ENCODE measurements at regions not wholly inside any gene's neighbourhood (a gene's known extent, or its start where the extent isn't known, plus 50 kb on each side); places are given as distances from the start of the nearest gene placed in this dataset.

DNA sequence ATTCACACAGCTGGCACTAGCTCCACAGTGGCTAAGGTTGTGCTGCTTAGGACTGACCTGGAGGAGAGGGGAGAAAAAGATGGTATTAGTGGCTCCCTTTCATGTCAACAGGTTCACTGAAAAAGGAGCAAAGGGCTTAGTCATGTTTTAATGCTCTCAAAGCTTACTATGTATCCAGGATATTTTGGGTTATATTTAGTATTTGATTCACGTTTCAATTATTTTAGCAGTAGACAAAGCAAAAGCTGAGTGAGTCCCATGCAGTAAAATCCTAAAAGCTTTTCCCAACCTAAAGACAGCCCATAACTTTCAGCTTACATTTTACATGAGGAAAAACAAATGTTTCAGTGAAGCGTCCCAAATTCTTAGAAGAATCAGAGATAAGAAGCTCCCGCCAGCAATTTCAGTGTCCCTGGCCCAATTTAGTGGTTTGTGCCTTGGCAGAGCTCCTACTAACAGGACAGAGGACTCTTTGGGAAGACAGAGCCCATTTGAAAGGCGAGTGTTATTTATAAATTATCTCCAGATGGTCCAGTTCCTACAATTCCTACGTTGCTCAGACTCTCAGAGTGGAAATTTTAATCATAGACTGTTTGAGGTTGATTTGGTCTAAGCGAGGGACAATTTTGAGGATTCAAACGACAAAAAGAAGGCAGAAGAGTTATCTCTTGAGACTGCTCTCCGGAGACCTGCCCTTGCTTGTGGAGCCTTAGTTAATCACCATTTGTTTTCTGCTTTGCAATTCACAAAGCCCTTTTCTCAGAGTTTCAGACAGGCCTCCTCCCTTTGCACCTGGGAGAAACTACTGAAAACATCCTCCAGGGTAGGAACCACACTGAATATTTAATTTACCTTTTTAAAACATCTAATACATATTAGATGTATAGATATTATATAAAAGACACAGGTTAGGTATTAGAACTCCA lies 225.0 kb upstream of the ANKRD55 start:
- ChIA-PET POLR2A (no interaction called here), CTCF (interaction anchor here (0.6 to 1.1 kb wide), 2 partner anchors 194 to 939 kb away, joined by 3 to 4 read pairs; no protein-coding TSS in a partner anchor)
- Mint-ChIP-seq H3K9me3 (ENCODE audit: unreplicated experiment) (no peaks in the 10 kb centered on the region), H3K36me3 (ENCODE audit: insufficient read depth, unreplicated experiment) (no peaks in the 10 kb centered on the region), H3K27ac (ENCODE audit: low read depth, unreplicated experiment) (no peak overlapping the region), H3K27me3 (ENCODE audit: insufficient read depth, unreplicated experiment) (no peaks in the 10 kb centered on the region), H3K4me1 (ENCODE audit: insufficient read depth, unreplicated experiment) (peaks cover 10% of the 10 kb centered on the region), H3K4me3 (ENCODE audit: unreplicated experiment) (no peak overlapping the region)
- no TSS peak for BruUV-seq (replicated peaks)
- TF ChIP-seq, protein P1, sequence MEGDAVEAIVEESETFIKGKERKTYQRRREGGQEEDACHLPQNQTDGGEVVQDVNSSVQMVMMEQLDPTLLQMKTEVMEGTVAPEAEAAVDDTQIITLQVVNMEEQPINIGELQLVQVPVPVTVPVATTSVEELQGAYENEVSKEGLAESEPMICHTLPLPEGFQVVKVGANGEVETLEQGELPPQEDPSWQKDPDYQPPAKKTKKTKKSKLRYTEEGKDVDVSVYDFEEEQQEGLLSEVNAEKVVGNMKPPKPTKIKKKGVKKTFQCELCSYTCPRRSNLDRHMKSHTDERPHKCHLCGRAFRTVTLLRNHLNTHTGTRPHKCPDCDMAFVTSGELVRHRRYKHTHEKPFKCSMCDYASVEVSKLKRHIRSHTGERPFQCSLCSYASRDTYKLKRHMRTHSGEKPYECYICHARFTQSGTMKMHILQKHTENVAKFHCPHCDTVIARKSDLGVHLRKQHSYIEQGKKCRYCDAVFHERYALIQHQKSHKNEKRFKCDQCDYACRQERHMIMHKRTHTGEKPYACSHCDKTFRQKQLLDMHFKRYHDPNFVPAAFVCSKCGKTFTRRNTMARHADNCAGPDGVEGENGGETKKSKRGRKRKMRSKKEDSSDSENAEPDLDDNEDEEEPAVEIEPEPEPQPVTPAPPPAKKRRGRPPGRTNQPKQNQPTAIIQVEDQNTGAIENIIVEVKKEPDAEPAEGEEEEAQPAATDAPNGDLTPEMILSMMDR (IDR thresholded peaks at IDR 0.05; ENCODE audit: unreplicated experiment) = no peak
- intact Hi-C loops (cut with micrococcal nuclease) = no loop called here
- no peak for DNase-seq (ENCODE audit: unreplicated experiment)

- Mint-ChIP-seq H3K4me3 (ENCODE audit: unreplicated experiment) (no peak overlapping the region), H3K27ac (ENCODE audit: low read depth, unreplicated experiment) (no peak overlapping the region), H3K27me3 (ENCODE audit: insufficient read depth, unreplicated experiment) (no peaks in the 10 kb centered on the region), H3K36me3 (ENCODE audit: insufficient read depth, unreplicated experiment) (no peaks in the 10 kb centered on the region), H3K4me1 (ENCODE audit: insufficient read depth, unreplicated experiment) (peaks cover 16% of the 10 kb centered on the region), H3K9me3 (ENCODE audit: unreplicated experiment) (no peaks in the 10 kb centered on the region)
- no peak for DNase-seq (ENCODE audit: unreplicated experiment)
- intact Hi-C loops (cut with micrococcal nuclease) = no loop called here
- no TSS peak for BruUV-seq (replicated peaks)
- ChIA-PET CTCF (no interaction called here), POLR2A (interaction anchor here (0.6 kb wide), 1 partner anchor 13 kb away, joined by 3 read pairs; no protein-coding TSS in a partner anchor)
- TF ChIP-seq, protein P1 (IDR thresholded peaks at IDR 0.05; ENCODE audit: unreplicated experiment) = no peak
Measured at GRCh38 chr5:56456002-56456401, 222.9 kb upstream of the ANKRD55 start.

GRCh38 chr5:56455417-56455816 lies 222.3 kb upstream of the ANKRD55 start:
- H3K27ac Mint-ChIP-seq (ENCODE audit: low read depth, unreplicated experiment) = no peak overlapping the region
- H3K27me3 Mint-ChIP-seq (ENCODE audit: insufficient read depth, unreplicated experiment) = no peaks in the 10 kb centered on the region
- ChIA-PET POLR2A (no interaction called here), CTCF (no interaction called here)
- no peaks in the 10 kb centered on the region for H3K9me3 Mint-ChIP-seq (ENCODE audit: unreplicated experiment)
- TF ChIP-seq, protein P1 (IDR thresholded peaks at IDR 0.05; ENCODE audit: unreplicated experiment) = no peak
- BruUV-seq (replicated peaks) = no TSS peak
- intact Hi-C loops (cut with micrococcal nuclease) = no loop called here
- peaks cover 16% of the 10 kb centered on the region for H3K4me1 Mint-ChIP-seq (ENCODE audit: insufficient read depth, unreplicated experiment)
- H3K4me3 Mint-ChIP-seq (ENCODE audit: unreplicated experiment) = no peak overlapping the region
- DNase-seq (ENCODE audit: unreplicated experiment) = no peak
- no peaks in the 10 kb centered on the region for H3K36me3 Mint-ChIP-seq (ENCODE audit: insufficient read depth, unreplicated experiment)

DNA sequence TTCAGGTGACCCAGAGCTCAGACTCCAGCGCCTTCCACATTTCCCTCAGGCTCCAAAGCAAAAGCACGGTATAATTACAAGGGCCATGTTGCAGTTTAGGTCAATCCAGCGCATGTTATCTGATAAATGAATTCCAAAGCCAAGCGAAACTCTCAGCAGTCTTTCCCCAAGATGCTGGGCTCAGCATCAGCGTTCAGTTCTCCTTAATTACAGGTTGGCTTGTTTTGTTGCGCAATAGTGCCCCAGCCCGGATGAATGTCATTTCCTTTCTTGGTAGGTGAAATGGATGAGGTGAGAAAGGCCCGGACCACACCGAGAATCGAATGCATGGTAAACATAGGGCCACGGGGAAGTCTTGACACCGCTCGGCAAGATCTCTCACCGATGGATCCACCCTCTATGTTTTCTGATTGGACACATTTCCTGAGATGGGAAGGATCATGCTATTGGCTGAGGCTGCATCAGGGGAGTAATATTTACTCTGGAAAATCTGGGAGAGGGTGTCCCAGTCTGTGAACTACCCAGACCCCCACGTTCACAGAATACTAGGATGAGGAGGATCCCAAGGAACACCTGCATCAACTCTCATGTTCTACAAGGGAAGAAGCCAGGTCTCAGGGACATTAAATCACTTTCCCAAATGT lies 221.2 kb upstream of the ANKRD55 start:
- Mint-ChIP-seq H3K4me3 (ENCODE audit: unreplicated experiment) (no peak overlapping the region), H3K27ac (ENCODE audit: low read depth, unreplicated experiment) (no peak overlapping the region), H3K27me3 (ENCODE audit: insufficient read depth, unreplicated experiment) (no peaks in the 10 kb centered on the region), H3K9me3 (ENCODE audit: unreplicated experiment) (no peaks in the 10 kb centered on the region), H3K4me1 (ENCODE audit: insufficient read depth, unreplicated experiment) (peaks cover 16% of the 10 kb centered on the region), H3K36me3 (ENCODE audit: insufficient read depth, unreplicated experiment) (no peaks in the 10 kb centered on the region)
- no TSS peak for BruUV-seq (replicated peaks)
- intact Hi-C loops (cut with micrococcal nuclease) = no loop called here
- CTCF ChIA-PET = no interaction called here
- POLR2A ChIA-PET = no interaction called here
- DNase-seq (ENCODE audit: unreplicated experiment) = no peak
- TF ChIP-seq, protein P1 (IDR thresholded peaks at IDR 0.05; ENCODE audit: unreplicated experiment) = no peak

Measured in MCF 10A (cell line).